ENCODE measurements at regions not wholly inside any gene's neighbourhood (a gene's known extent, or its start where the extent isn't known, plus 50 kb on each side); places are given as distances from the start of the nearest gene placed in this dataset.

GRCh38 chr3:13124631-13125030, 51.4 kb upstream of the IQSEC1 start:
- intact Hi-C loops (cut with micrococcal nuclease): no loop called here
- H3K4me3 ChIP-seq: no peak overlapping the region
- in situ Hi-C loops (cut with MboI): no loop called here
- H3K9me3 ChIP-seq (replicated peaks; ENCODE audit: control insufficient read depth, insufficient read depth, low read depth, low read length): no peaks in the 10 kb centered on the region
- H3K9ac ChIP-seq (ENCODE audit: insufficient read depth in 1 of 2, low read depth in 2 of 2, low read length in 2 of 2): no peak overlapping the region
- no TSS peak for BruUV-seq (replicated peaks)
- no peak overlapping the region for H2AFZ ChIP-seq (ENCODE audit: low read depth, low read length)
- H4K20me1 ChIP-seq (replicated peaks; ENCODE audit: control insufficient read depth, insufficient read depth, low read length): peaks cover 22% of the 10 kb centered on the region; the same call in 1 of the 2 replicates
- TF ChIP-seq SRF (CRISPR knock-in tag; IDR thresholded peaks at IDR 0.05): no peak
- no peak for TF ChIP-seq ZNF143 (CRISPR knock-in tag; IDR thresholded peaks at IDR 0.05)
- TF ChIP-seq GTF2F1 (IDR thresholded peaks at IDR 0.05; ENCODE audit: low read depth, low read length): no peak
- TF ChIP-seq SAFB2 (IDR thresholded peaks at IDR 0.05; ENCODE audit: borderline replicate concordance, low read depth, low read length, severe bottlenecking): no peak
- TF ChIP-seq MAFK (IDR thresholded peaks at IDR 0.05; ENCODE audit: low read length): no peak
- no peak for TF ChIP-seq PREB (CRISPR knock-in tag; IDR thresholded peaks at IDR 0.05)
- TF ChIP-seq ATF7 (IDR thresholded peaks at IDR 0.05): no peak
- ChIA-PET CTCF (ENCODE audit: low intra/inter-chr PET ratio) (no interaction called here), POLR2A (interaction anchor here (0.5 to 1.2 kb wide), 4 partner anchors 9 to 80 kb away, joined by 3 to 5 read pairs (median 4); no protein-coding TSS in a partner anchor)
- H3K27ac ChIP-seq (ENCODE audit: extremely low read depth, low read depth, low read length): no peak overlapping the region
- 0% methylated on average over 11 of the region's 11 CpGs for WGBS (ENCODE audit: insufficient coverage, low coverage, missing lambda C conversion rate)
- no peaks in the 10 kb centered on the region for H3K79me2 ChIP-seq (ENCODE audit: control insufficient read depth, insufficient read depth, low read length)
- peaks cover 0 to 2% of the 10 kb centered on the region in 2 experiments; a peak in 1 of 5 replicates for H3K4me1 ChIP-seq (replicated peaks in 1 of 2; ENCODE audit: control insufficient read depth in 2 of 2, insufficient read depth in 2 of 2, low read length in 2 of 2)
- DNase-seq (ENCODE audit: extremely low read depth in 1 of 4, low spot score in 3 of 4): no peak
- H3K36me3 ChIP-seq (ENCODE audit: control insufficient read depth, insufficient read depth, low read length): no peaks in the 10 kb centered on the region
- no peak overlapping the region for H3K4me2 ChIP-seq (ENCODE audit: insufficient read depth, low read length)
- no peak for ATAC-seq
- no peaks in the 10 kb centered on the region for H3K9me1 ChIP-seq (ENCODE audit: control insufficient read depth, insufficient read depth, low read length)
- H3K27me3 ChIP-seq (ENCODE audit: control insufficient read depth in 2 of 2, insufficient read depth in 2 of 2, low read length in 2 of 2): peaks cover 62 to 66% of the 10 kb centered on the region in 2 experiments
- FAIRE-seq: no peak

All from K562 (cell line).